CD14-positive monocyte (primary cell): ENCODE measurements at regions not wholly inside any gene's neighbourhood (a gene's known extent, or its start where the extent isn't known, plus 50 kb on each side); places are given as distances from the start of the nearest gene placed in this dataset.

Experiments used
- DNase-seq, 3 donors: peaks; one replicate each; pipeline ENCODE4 v3.0.0-alpha.2; 2011 to 2022
- H2AFZ ChIP-seq: 2 replicates; pipeline ENCODE4 v1.6.0; 2012; ENCODE audit warnings: mild to moderate bottlenecking, low read depth, low read length, inconsistent platforms; ENCODE audit not compliant: insufficient read depth, poor library complexity, severe bottlenecking
- H3K27ac ChIP-seq, 2 donors: 1 replicate in 1 of 2; 2 replicates in 1 of 2; pipeline ENCODE4 v1.5.1; 2012 to 2013; ENCODE audit warnings: low read length in 2 of 2, control low read depth in 1 of 2, inconsistent platforms in 1 of 2, low read depth in 1 of 2, mild to moderate bottlenecking in 1 of 2
- H3K27me3 ChIP-seq, 2 donors: one replicate each; pipeline versions ENCODE4 v1.6.0 to v1.6.1; 2011 to 2013; ENCODE audit warnings: low read length in 2 of 2; ENCODE audit not compliant: control insufficient read depth in 2 of 2, insufficient read depth in 2 of 2
- H3K36me3 ChIP-seq, 2 donors: replicated peaks in 1 of 2; 1 replicate in 1 of 2; 2 replicates in 1 of 2; pipeline versions ENCODE4 v1.5.1 to v1.6.1; 2012 to 2013; ENCODE audit warnings: low read length in 2 of 2, control low read depth in 1 of 2, inconsistent platforms in 1 of 2, mild to moderate bottlenecking in 1 of 2; ENCODE audit not compliant: insufficient read depth in 2 of 2, control insufficient read depth in 1 of 2
- H3K4me1 ChIP-seq, 2 donors: 1 replicate in 1 of 2; 2 replicates in 1 of 2; pipeline versions ENCODE4 v1.5.1 to v1.6.1; 2012 to 2013; ENCODE audit warnings: low read length in 2 of 2, control low read depth in 1 of 2, inconsistent platforms in 1 of 2, mild to moderate bottlenecking in 1 of 2, moderate library complexity in 1 of 2; ENCODE audit not compliant: insufficient read depth in 2 of 2, control insufficient read depth in 1 of 2
- H3K4me2 ChIP-seq: replicated peaks from 2 replicates; pipeline ENCODE3; 2012; ENCODE audit warnings: low read length, moderate library complexity, mild to moderate bottlenecking; ENCODE audit not compliant: poor library complexity, severe bottlenecking; ENCODE audit errors: extremely low read depth
- H3K4me3 ChIP-seq, 3 experiments: fragments of 200-600 bp in 1 of 3; sonication (generic) in 1 of 3; replicated peaks in 1 of 3; 1 replicate in 2 of 3; 2 replicates in 1 of 3; pipeline ENCODE4 v1.5.1; 2011 to 2013; ENCODE audit warnings: low read length in 3 of 3, mild to moderate bottlenecking in 3 of 3, control low read depth in 2 of 3, low read depth in 2 of 3, inconsistent platforms in 1 of 3, moderate library complexity in 1 of 3
- H3K79me2 ChIP-seq: 2 replicates; pipeline ENCODE4 v1.6.0; 2012; ENCODE audit warnings: mild to moderate bottlenecking, control low read depth, inconsistent platforms, low read length, moderate library complexity; ENCODE audit not compliant: insufficient read depth
- H3K9ac ChIP-seq: 2 replicates; pipeline ENCODE4 v1.6.0; 2017; ENCODE audit warnings: low read length, mild to moderate bottlenecking; ENCODE audit not compliant: insufficient read depth, poor library complexity, severe bottlenecking
- H3K9me3 ChIP-seq, 2 donors: replicated peaks in 1 of 2; 1 replicate in 1 of 2; 2 replicates in 1 of 2; pipeline versions ENCODE4 v1.5.1 to v1.6.1; 2012 to 2013; ENCODE audit warnings: low read length in 2 of 2, control low read depth in 1 of 2; ENCODE audit not compliant: control insufficient read depth in 1 of 2, insufficient read depth in 1 of 2
- H4K20me1 ChIP-seq: 2 replicates; pipeline ENCODE4 v1.6.0; 2012; ENCODE audit warnings: mild to moderate bottlenecking, low read length, control low read depth, moderate library complexity; ENCODE audit not compliant: insufficient read depth
- H3K27ac Mint-ChIP-seq, 7 donors: one replicate each; pipeline ENCODE4 v1.8.0; 2020; ENCODE audit warnings: mild to moderate bottlenecking in 7 of 7, mixed read lengths in 7 of 7, moderate library complexity in 6 of 7, inconsistent platforms in 2 of 7
- H3K27me3 Mint-ChIP-seq, 3 donors: one replicate each; pipeline ENCODE4 v1.8.0; 2021 to 2022; ENCODE audit warnings: low read depth in 3 of 3, mild to moderate bottlenecking in 3 of 3, mixed read lengths in 3 of 3, moderate library complexity in 3 of 3, inconsistent platforms in 1 of 3
- H3K36me3 Mint-ChIP-seq, 2 donors: one replicate each; pipeline ENCODE4 v1.8.0; 2020; ENCODE audit warnings: mixed read lengths in 2 of 2, inconsistent platforms in 1 of 2, mild to moderate bottlenecking in 1 of 2
- H3K4me1 Mint-ChIP-seq: one replicate; pipeline ENCODE4 v1.8.0; 2020; ENCODE audit warnings: mild to moderate bottlenecking, mixed read lengths
- H3K4me3 Mint-ChIP-seq, 2 donors: one replicate each; pipeline ENCODE4 v1.8.0; 2020; ENCODE audit warnings: mild to moderate bottlenecking in 2 of 2, mixed read lengths in 2 of 2, moderate library complexity in 1 of 2
- H3K9me3 Mint-ChIP-seq, 7 donors: one replicate each; pipeline ENCODE4 v1.8.0; 2020 to 2022; ENCODE audit warnings: mixed read lengths in 7 of 7, mild to moderate bottlenecking in 6 of 7, moderate library complexity in 6 of 7, inconsistent platforms in 2 of 7
- WGBS: methylation state at CpG from one replicate; pipeline ENCODE4 v1.1.5; 2013; ENCODE audit warnings: missing lambda C conversion rate; ENCODE audit not compliant: insufficient coverage; 5-methylcytosine and 5-hydroxymethylcytosine counted together
- intact Hi-C, 2 donors: fragments of 100-400 bp; cut with micrococcal nuclease; formaldehyde crosslinking; loops; one replicate each; pipeline versions ENCODE4 v1.15.0 to v1.15.1; 2023
- TF ChIP-seq, protein P1 (sequence below): fragments of 200-600 bp; IDR thresholded peaks from one replicate; pipeline ENCODE4 v1.8.0; 2022; ENCODE audit warnings: antibody characterized with exemption, mild to moderate bottlenecking

DNA sequence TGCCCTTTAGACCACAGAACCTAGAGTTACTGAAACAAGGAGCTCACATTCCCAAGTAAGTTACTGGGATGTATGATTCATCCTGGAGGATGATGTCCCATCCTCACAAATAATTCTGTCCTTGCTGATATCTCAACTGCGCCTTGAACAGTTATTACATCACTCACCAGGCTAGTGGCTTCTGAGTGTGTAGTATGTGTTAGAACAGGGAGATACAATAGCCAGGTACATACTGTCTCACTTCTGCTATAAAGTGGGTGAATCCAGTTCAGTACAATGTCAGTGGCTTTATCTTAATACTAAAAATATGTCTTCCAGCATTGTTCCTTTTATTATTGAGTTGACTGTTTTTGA lies 483.2 kb upstream of the FRG2C start:
- no CpG with 5 or more reads among the region's 1 CpG for WGBS
- H3K36me3 Mint-ChIP-seq, result no peaks in the 10 kb centered on the region

DNA sequence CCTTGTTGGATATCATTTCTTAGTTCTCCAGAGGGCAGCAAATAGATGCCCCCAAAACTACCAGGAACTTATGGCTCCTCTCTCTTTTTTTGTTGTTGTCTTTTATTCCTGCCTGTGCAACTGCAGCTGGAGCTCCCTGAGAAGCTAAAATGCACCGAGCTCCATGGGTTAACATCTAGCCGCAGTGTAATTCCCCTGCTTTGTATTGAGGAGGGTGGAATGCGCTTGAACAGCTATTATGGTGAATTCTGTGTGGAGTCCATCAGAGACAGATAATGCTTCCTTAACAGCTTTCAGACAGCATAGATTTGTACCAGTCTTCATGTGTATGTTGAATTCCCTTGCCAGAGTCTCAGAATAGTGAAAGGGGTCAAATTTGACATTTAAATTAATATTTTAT lies 475.2 kb upstream of the FRG2C start:
- Histone ChIP-seq H3K4me1 (no peaks in the 10 kb centered on the region), H4K20me1 (no peaks in the 10 kb centered on the region), H3K4me3 (no peak overlapping the region), H3K36me3 (no peaks in the 10 kb centered on the region), H3K4me2 (no peak overlapping the region), H2AFZ (no peak overlapping the region), H3K27ac (no peak overlapping the region), H3K9me3 (no peaks in the 10 kb centered on the region), H3K27me3 (no peaks in the 10 kb centered on the region), H3K9ac (no peak overlapping the region), H3K79me2 (no peaks in the 10 kb centered on the region)
- intact Hi-C loops, result no loop called here
- TF ChIP-seq, protein P1, sequence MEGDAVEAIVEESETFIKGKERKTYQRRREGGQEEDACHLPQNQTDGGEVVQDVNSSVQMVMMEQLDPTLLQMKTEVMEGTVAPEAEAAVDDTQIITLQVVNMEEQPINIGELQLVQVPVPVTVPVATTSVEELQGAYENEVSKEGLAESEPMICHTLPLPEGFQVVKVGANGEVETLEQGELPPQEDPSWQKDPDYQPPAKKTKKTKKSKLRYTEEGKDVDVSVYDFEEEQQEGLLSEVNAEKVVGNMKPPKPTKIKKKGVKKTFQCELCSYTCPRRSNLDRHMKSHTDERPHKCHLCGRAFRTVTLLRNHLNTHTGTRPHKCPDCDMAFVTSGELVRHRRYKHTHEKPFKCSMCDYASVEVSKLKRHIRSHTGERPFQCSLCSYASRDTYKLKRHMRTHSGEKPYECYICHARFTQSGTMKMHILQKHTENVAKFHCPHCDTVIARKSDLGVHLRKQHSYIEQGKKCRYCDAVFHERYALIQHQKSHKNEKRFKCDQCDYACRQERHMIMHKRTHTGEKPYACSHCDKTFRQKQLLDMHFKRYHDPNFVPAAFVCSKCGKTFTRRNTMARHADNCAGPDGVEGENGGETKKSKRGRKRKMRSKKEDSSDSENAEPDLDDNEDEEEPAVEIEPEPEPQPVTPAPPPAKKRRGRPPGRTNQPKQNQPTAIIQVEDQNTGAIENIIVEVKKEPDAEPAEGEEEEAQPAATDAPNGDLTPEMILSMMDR, result no peak
- Mint-ChIP-seq H3K4me3 (no peak overlapping the region), H3K4me1 (peaks cover 4% of the 10 kb centered on the region), H3K36me3 (no peaks in the 10 kb centered on the region), H3K9me3 (no peaks in the 10 kb centered on the region), H3K27me3 (peaks cover 0 to 6% (median 5%) of the 10 kb centered on the region in 3 donors), H3K27ac (no peak overlapping the region)
- DNase-seq, result no peak
- 82% methylated on average over 2 of the region's 3 CpGs for WGBS

More for the DNA sequence above, 483.2 kb upstream of the FRG2C start:
- Histone ChIP-seq H3K4me3 (no peak overlapping the region), H3K9ac (no peak overlapping the region), H3K9me3 (no peaks in the 10 kb centered on the region), H3K36me3 (no peaks in the 10 kb centered on the region), H3K27ac (no peak overlapping the region), H4K20me1 (no peaks in the 10 kb centered on the region), H3K27me3 (peaks cover 0 to 3% of the 10 kb centered on the region in 2 donors), H2AFZ (no peak overlapping the region), H3K79me2 (no peaks in the 10 kb centered on the region), H3K4me2 (no peak overlapping the region), H3K4me1 (no peaks in the 10 kb centered on the region)
- Mint-ChIP-seq H3K27me3 (peaks cover 5 to 7% (median 6%) of the 10 kb centered on the region in 3 donors), H3K4me1 (no peaks in the 10 kb centered on the region), H3K27ac (no peak overlapping the region), H3K4me3 (no peak overlapping the region), H3K9me3 (peaks cover 0 to 3% (median 0%) of the 10 kb centered on the region in 7 donors)
- TF ChIP-seq, protein P1, result no peak
- no peak for DNase-seq
- intact Hi-C loops, result no loop called here
